ENCODE measurements at regions not wholly inside any gene's neighbourhood (a gene's known extent, or its start where the extent isn't known, plus 50 kb on each side); places are given as distances from the start of the nearest gene placed in this dataset.

DNA sequence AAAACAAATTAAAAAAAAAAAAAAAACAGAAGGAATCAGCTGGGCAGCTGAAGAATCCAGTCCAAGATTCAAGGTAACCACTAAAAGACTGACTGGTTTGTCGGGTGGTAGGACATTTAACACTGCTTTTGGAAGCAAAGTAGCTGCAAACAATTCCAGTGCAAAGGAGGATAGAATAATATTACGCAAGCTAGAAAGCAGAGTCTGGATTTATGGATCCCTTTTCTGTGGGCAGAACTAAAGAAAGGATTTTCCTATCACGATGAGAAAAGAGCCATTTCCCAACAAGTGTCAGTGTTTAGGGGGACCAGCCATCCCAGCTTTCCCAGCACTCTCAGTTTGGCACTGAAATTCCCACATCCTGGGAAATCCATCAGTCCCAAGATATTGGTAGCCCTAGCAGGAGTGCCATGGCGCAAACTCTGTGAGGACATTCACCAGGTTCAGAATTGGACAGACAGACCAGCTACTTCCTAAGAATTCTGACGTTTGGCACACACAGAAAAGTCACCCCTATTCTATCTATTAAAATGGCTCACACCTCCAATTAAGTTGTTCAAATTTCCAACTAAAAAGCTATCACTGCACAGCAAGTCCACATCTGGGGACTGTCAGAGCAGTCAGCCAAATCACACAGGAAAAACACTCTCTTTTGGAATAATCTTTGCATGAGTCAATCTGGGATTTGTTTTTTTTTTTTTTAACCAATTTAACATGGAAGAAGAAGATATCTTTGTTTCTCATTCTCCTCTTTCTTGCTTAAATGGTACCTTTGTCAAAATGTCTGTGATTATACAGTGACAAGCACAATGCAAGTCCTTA lies 356.8 kb upstream of the ARID1B start:
- TF ChIP-seq EZH2phosphoT487 (IDR thresholded peaks at IDR 0.05; ENCODE audit: insufficient read depth, low read depth) (no peak), EZH2 (IDR thresholded peaks at IDR 0.05; ENCODE audit: insufficient read depth, poor library complexity, severe bottlenecking) (no peak)
- H3K79me2 ChIP-seq (ENCODE audit: insufficient read depth), result no peaks in the 10 kb centered on the region
- no peaks in the 10 kb centered on the region for H3K4me1 ChIP-seq (ENCODE audit: insufficient read depth)
- in situ Hi-C loops (cut with MboI), result no loop called here
- WGBS, 2 experiments (ENCODE audit: low coverage in 1 of 2, low lambda C conversion rate in 2 of 2, missing lambda C conversion rate in 2 of 2), result 25 to 33% methylated on average over 5 of the region's 5 CpGs
- no peak overlapping the region for H2AFZ ChIP-seq
- no peak overlapping the region for H3K9ac ChIP-seq
- no peaks in the 10 kb centered on the region for H3K36me3 ChIP-seq (ENCODE audit: low read depth)
- H3K27ac ChIP-seq, result no peak overlapping the region
- H3K9me3 ChIP-seq (ENCODE audit: low read depth), result no peaks in the 10 kb centered on the region
- H3K4me3 ChIP-seq, result no peak overlapping the region
- H3F3A ChIP-seq (ENCODE audit: insufficient read depth), result no peaks in the 10 kb centered on the region
- no peak overlapping the region for H3K4me2 ChIP-seq (ENCODE audit: unreplicated experiment)
- H3K27me3 ChIP-seq (replicated peaks; ENCODE audit: insufficient read depth), result no peaks in the 10 kb centered on the region
- DNase-seq, result no peak
- no peaks in the 10 kb centered on the region for H3K9me2 ChIP-seq (ENCODE audit: insufficient read depth)
- no peaks in the 10 kb centered on the region for H4K20me1 ChIP-seq (ENCODE audit: insufficient read depth)

DNA sequence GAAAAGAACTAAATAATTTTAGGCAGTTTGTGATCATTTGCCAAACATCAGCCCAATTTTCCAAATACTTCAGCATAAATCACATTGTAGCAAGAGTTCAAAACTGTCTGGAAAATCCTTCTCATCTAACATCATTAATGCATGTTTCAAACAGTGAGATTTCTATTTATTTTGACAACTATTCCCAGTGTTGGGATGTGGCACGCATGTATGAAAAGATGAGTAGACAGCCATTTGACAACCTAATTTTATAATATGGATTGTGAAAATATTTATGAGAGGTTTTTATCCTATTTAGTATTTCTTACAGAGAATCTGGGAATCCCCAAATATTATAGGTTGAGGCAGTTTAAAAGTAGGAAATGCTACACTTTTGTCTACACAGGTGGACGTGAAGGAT lies 357.6 kb upstream of the ARID1B start:
- WGBS, 2 experiments (ENCODE audit: low coverage in 1 of 2, low lambda C conversion rate in 2 of 2, missing lambda C conversion rate in 2 of 2), result 67 to 78% methylated on average over 2 of the region's 2 CpGs
- in situ Hi-C loops (cut with MboI), result no loop called here

DNA sequence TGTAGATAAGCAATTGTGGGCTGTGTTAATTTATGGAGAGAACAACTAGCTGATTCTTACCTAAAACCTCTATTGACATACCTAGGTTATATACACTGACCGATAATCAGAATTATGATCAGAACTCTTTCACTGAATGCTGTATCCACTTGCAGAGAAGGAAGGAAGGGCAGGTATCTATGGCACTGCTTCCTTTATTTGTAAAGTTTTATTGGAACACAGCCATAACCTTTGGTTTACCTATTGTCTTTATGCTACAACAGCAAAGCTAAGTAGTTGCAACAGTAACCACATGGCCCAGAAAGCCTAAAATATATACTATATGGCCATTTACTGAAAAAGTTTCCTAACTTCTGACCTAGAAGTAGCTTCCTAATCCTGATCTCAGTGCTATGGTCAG lies 358.9 kb upstream of the ARID1B start:
- H4K20me1 ChIP-seq (ENCODE audit: insufficient read depth), result no peaks in the 10 kb centered on the region
- TF ChIP-seq EZH2phosphoT487 (IDR thresholded peaks at IDR 0.05; ENCODE audit: insufficient read depth, low read depth) (no peak), EZH2 (IDR thresholded peaks at IDR 0.05; ENCODE audit: insufficient read depth, poor library complexity, severe bottlenecking) (no peak)
- WGBS, 2 experiments (ENCODE audit: low coverage in 1 of 2, low lambda C conversion rate in 2 of 2, missing lambda C conversion rate in 2 of 2), result 85 to 100% methylated on average over 1 of the region's 1 CpG
- H3F3A ChIP-seq (ENCODE audit: insufficient read depth), result no peaks in the 10 kb centered on the region
- H3K27ac ChIP-seq, result no peak overlapping the region
- H3K27me3 ChIP-seq (replicated peaks; ENCODE audit: insufficient read depth), result no peaks in the 10 kb centered on the region
- no peaks in the 10 kb centered on the region for H3K9me2 ChIP-seq (ENCODE audit: insufficient read depth)
- no peak overlapping the region for H3K9ac ChIP-seq
- in situ Hi-C loops (cut with MboI), result no loop called here
- H3K9me3 ChIP-seq (ENCODE audit: low read depth), result no peaks in the 10 kb centered on the region
- H2AFZ ChIP-seq, result no peak overlapping the region
- DNase-seq, result no peak
- no peak overlapping the region for H3K4me2 ChIP-seq (ENCODE audit: unreplicated experiment)
- H3K36me3 ChIP-seq (ENCODE audit: low read depth), result no peaks in the 10 kb centered on the region
- no peak overlapping the region for H3K4me3 ChIP-seq
- no peaks in the 10 kb centered on the region for H3K79me2 ChIP-seq (ENCODE audit: insufficient read depth)
- H3K4me1 ChIP-seq (ENCODE audit: insufficient read depth), result no peaks in the 10 kb centered on the region

More for the DNA sequence above, 357.6 kb upstream of the ARID1B start:
- Histone ChIP-seq H3K9me2 (ENCODE audit: insufficient read depth) (no peaks in the 10 kb centered on the region), H2AFZ (no peak overlapping the region), H3K79me2 (ENCODE audit: insufficient read depth) (no peaks in the 10 kb centered on the region), H3F3A (ENCODE audit: insufficient read depth) (no peaks in the 10 kb centered on the region), H3K4me2 (ENCODE audit: unreplicated experiment) (no peak overlapping the region), H3K4me1 (ENCODE audit: insufficient read depth) (no peaks in the 10 kb centered on the region), H3K9me3 (ENCODE audit: low read depth) (no peaks in the 10 kb centered on the region), H3K27ac (no peak overlapping the region), H3K36me3 (ENCODE audit: low read depth) (no peaks in the 10 kb centered on the region), H3K9ac (no peak overlapping the region), H4K20me1 (ENCODE audit: insufficient read depth) (no peaks in the 10 kb centered on the region), H3K27me3 (replicated peaks; ENCODE audit: insufficient read depth) (no peaks in the 10 kb centered on the region), H3K4me3 (no peak overlapping the region)
- TF ChIP-seq EZH2 (IDR thresholded peaks at IDR 0.05; ENCODE audit: insufficient read depth, poor library complexity, severe bottlenecking) (no peak), EZH2phosphoT487 (IDR thresholded peaks at IDR 0.05; ENCODE audit: insufficient read depth, low read depth) (no peak)
- no peak for DNase-seq

DNA sequence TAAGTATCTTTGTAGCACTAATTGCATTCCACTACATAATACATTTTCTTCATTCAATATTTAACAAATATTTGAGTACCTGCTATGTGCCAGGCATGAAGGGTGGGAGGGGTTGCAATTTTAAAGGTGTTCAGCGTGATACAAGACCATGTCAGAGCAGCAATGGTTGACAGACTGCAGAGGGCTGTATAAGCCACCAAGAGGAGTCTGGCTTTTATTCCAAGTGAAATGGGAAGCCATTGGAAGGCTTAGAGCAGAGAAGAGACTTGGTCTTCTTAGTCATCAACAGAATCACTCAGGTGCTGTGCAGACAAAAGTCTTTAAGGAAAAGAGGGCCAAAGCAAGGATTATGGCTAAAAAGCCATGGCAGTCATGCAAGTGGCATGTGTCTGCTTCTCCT lies 360.8 kb upstream of the ARID1B start:
- Histone ChIP-seq H3K4me2 (ENCODE audit: unreplicated experiment) (no peak overlapping the region), H3K9me2 (ENCODE audit: insufficient read depth) (no peaks in the 10 kb centered on the region), H3K4me3 (no peak overlapping the region), H3K27me3 (replicated peaks; ENCODE audit: insufficient read depth) (no peaks in the 10 kb centered on the region), H3K36me3 (ENCODE audit: low read depth) (no peaks in the 10 kb centered on the region), H3K4me1 (ENCODE audit: insufficient read depth) (no peaks in the 10 kb centered on the region), H4K20me1 (ENCODE audit: insufficient read depth) (no peaks in the 10 kb centered on the region), H3K27ac (no peak overlapping the region), H2AFZ (no peak overlapping the region), H3F3A (ENCODE audit: insufficient read depth) (no peaks in the 10 kb centered on the region), H3K9me3 (ENCODE audit: low read depth) (no peaks in the 10 kb centered on the region), H3K79me2 (ENCODE audit: insufficient read depth) (no peaks in the 10 kb centered on the region), H3K9ac (no peak overlapping the region)
- TF ChIP-seq EZH2 (IDR thresholded peaks at IDR 0.05; ENCODE audit: insufficient read depth, poor library complexity, severe bottlenecking), result no peak
- no peak for TF ChIP-seq EZH2phosphoT487 (IDR thresholded peaks at IDR 0.05; ENCODE audit: insufficient read depth, low read depth)
- no peak for DNase-seq
- in situ Hi-C loops (cut with MboI), result no loop called here
- WGBS, 2 experiments (ENCODE audit: low coverage in 1 of 2, low lambda C conversion rate in 2 of 2, missing lambda C conversion rate in 2 of 2), result 52 to 67% methylated on average over 1 of the region's 1 CpG

All from GM23248 (cell line).